Fibroblast of lung (primary cell): ENCODE measurements at regions not wholly inside any gene's neighbourhood (a gene's known extent, or its start where the extent isn't known, plus 50 kb on each side); places are given as distances from the start of the nearest gene placed in this dataset.
"Not testable (repeated sequence)": the region's sequence is repeated elsewhere in the genome, so short reads cannot be mapped to it uniquely, and the experiment has no call there.

Source experiments
- DNase-seq, 2 donors: peaks; one replicate each; pipeline versions ENCODE4 v3.0.0 to v3.0.0-alpha.2; 2010; ENCODE audit warnings: low read depth in 2 of 2
- H2AFZ ChIP-seq: 2 replicates; pipeline ENCODE4 v1.5.1; 2012; ENCODE audit warnings: low read length, control low read depth, inconsistent platforms
- H3K27ac ChIP-seq: 2 replicates; pipeline ENCODE4 v1.5.1; 2011; ENCODE audit warnings: low read length, control low read depth; ENCODE audit not compliant: insufficient read depth
- H3K27me3 ChIP-seq: 2 replicates; pipeline ENCODE4 v1.5.1; 2011; ENCODE audit warnings: mild to moderate bottlenecking, low read length; ENCODE audit not compliant: control insufficient read depth, insufficient read depth
- H3K36me3 ChIP-seq: 2 replicates; pipeline ENCODE4 v1.5.1; 2011; ENCODE audit warnings: low read length; ENCODE audit not compliant: control insufficient read depth, insufficient read depth
- H3K4me1 ChIP-seq: 2 replicates; pipeline ENCODE4 v1.5.1; 2011; ENCODE audit warnings: low read length; ENCODE audit not compliant: control insufficient read depth, insufficient read depth; ENCODE audit errors: extremely low read depth
- H3K4me2 ChIP-seq: 2 replicates; pipeline ENCODE4 v1.5.1; 2011; ENCODE audit warnings: low read length, control low read depth; ENCODE audit not compliant: insufficient read depth; ENCODE audit errors: extremely low read depth
- H3K4me3 ChIP-seq, 4 experiments: fragments of 200-600 bp in 1 of 4; sonication (generic) in 1 of 4; replicated peaks in 1 of 4; 2 replicates each; pipeline ENCODE4 v1.5.1; 2011 to 2016; ENCODE audit warnings: low read length in 4 of 4, low read depth in 3 of 4, mild to moderate bottlenecking in 3 of 4, control low read depth in 2 of 4, inconsistent platforms in 1 of 4, mixed read lengths in 1 of 4; ENCODE audit not compliant: insufficient read depth in 1 of 4; ENCODE audit errors: control extremely low read depth in 1 of 4
- H3K79me2 ChIP-seq: 2 replicates; pipeline ENCODE4 v1.5.1; 2012; ENCODE audit warnings: mild to moderate bottlenecking, low read length, inconsistent platforms; ENCODE audit not compliant: control insufficient read depth, insufficient read depth
- H3K9ac ChIP-seq: 2 replicates; pipeline ENCODE4 v1.5.1; 2011; ENCODE audit warnings: mild to moderate bottlenecking, low read length, control low read depth; ENCODE audit not compliant: insufficient read depth
- H3K9me3 ChIP-seq: 2 replicates; pipeline ENCODE4 v1.5.1; 2012; ENCODE audit warnings: low read depth, low read length; ENCODE audit not compliant: control insufficient read depth, insufficient read depth
- H4K20me1 ChIP-seq: 2 replicates; pipeline ENCODE4 v1.5.1; 2011; ENCODE audit warnings: low read length; ENCODE audit not compliant: control insufficient read depth, insufficient read depth; ENCODE audit errors: extremely low read depth
- EZH2 ChIP-seq: IDR thresholded peaks from 2 replicates; pipeline ENCODE4 v1.5.1; 2012; ENCODE audit warnings: low read length, control low read depth, mild to moderate bottlenecking; ENCODE audit errors: missing control alignments
- TF ChIP-seq, protein P1 (sequence below), 2 donors: IDR thresholded peaks in 1 of 2; conservative IDR thresholded peaks in 1 of 2; 1 replicate in 1 of 2; 2 replicates in 1 of 2; pipeline ENCODE4 v1.5.1; 2011 to 2012; ENCODE audit warnings: low read length in 2 of 2, control low read depth in 1 of 2, inconsistent platforms in 1 of 2, low read depth in 1 of 2, mild to moderate bottlenecking in 1 of 2

DNA sequence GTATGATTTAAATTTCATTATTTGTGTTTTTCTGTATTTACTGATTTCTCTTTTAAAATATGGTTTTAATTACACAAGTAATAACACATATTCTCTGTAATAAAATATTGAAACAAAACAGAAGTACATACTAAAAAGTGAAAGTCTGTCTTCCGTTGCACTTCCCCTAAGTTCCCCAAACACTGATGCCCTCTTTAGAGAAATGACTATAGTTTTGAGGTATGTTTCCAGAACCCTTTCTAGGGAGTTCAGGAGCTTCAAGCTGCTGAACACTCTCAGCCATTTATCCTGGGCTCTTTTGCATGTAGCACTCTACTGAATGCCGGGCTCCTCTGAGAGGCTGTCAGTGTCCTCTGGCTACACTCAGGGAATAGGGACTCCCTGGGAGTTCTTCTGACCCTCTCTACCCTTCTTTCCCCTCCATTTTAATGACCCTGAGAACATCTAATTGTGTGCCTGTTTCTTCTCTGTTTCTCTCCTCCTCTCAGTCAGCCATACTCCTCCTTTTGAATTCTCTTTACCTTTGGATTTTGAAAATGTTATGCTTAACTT lies 60.4 kb upstream of the KCNAB1 start:
- Histone ChIP-seq H2AFZ (no peak overlapping the region), H3K4me1 (no peaks in the 10 kb centered on the region), H3K4me2 (no peak overlapping the region), H3K27me3 (no peaks in the 10 kb centered on the region), H3K9ac (no peak overlapping the region), H3K4me3 (no peak overlapping the region), H4K20me1 (no peaks in the 10 kb centered on the region), H3K27ac (no peak overlapping the region), H3K79me2 (no peaks in the 10 kb centered on the region), H3K36me3 (no peaks in the 10 kb centered on the region), H3K9me3 (no peaks in the 10 kb centered on the region)
- TF ChIP-seq EZH2 = no peak
- TF ChIP-seq, protein P1, sequence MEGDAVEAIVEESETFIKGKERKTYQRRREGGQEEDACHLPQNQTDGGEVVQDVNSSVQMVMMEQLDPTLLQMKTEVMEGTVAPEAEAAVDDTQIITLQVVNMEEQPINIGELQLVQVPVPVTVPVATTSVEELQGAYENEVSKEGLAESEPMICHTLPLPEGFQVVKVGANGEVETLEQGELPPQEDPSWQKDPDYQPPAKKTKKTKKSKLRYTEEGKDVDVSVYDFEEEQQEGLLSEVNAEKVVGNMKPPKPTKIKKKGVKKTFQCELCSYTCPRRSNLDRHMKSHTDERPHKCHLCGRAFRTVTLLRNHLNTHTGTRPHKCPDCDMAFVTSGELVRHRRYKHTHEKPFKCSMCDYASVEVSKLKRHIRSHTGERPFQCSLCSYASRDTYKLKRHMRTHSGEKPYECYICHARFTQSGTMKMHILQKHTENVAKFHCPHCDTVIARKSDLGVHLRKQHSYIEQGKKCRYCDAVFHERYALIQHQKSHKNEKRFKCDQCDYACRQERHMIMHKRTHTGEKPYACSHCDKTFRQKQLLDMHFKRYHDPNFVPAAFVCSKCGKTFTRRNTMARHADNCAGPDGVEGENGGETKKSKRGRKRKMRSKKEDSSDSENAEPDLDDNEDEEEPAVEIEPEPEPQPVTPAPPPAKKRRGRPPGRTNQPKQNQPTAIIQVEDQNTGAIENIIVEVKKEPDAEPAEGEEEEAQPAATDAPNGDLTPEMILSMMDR (conservative IDR thresholded peaks at IDR 0.05 in 1 of 2, IDR thresholded peaks at IDR 0.05 in 1 of 2; ENCODE audit: low read depth in 1 of 2, low read length in 2 of 2) = no peak
- DNase-seq = no peak

DNA sequence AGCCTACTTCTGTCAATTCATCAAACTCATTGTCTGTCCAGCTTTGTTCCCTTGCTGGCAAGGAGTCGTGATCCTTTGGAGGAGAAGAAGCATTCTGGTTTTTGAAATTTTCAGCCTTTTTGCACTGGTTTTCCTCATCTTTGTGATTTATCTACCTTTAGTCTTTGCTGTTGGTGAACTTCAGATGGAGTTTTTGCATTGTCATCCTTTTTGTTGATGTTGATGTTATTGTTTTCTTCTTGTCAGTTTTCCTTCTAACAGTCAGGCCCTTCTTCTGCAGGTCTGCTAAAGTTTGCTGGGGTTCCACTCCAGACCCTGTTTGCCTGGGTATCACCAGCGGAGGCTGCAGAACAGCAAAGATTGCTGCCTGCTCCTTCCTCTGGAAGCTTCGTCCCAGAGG lies 52.2 kb upstream of the KCNAB1 start:
- not testable (repeated sequence) for H3K4me1 ChIP-seq, DNase-seq, H3K27me3 ChIP-seq, H2AFZ ChIP-seq, H3K27ac ChIP-seq, H3K36me3 ChIP-seq, H3K9ac ChIP-seq, H3K4me3 ChIP-seq, H3K4me2 ChIP-seq, H3K79me2 ChIP-seq, H4K20me1 ChIP-seq, H3K9me3 ChIP-seq

DNA sequence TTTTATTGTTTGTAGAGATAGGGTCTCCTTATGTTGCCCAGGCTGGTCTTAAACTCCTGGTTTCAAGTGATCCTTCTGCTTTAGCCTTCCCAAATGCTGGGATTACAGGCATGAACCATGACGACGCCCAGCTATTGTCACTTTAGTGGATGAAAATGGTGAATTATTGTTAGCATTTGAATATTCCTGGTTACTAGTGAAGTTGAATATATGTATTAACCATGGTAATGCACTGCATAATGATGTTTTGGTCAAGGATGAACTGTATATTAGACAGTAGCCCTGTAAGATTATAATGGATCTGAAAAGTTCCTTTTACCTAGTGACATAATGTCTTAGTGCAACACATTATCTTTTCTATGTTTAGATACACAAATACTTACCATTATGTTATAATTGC lies 50.4 kb upstream of the KCNAB1 start:
- Histone ChIP-seq H3K27ac (no peak overlapping the region), H3K4me3 (no peak overlapping the region), H3K27me3 (no peaks in the 10 kb centered on the region), H4K20me1 (no peaks in the 10 kb centered on the region), H3K4me2 (no peak overlapping the region), H3K9ac (no peak overlapping the region), H3K4me1 (no peaks in the 10 kb centered on the region), H3K36me3 (no peaks in the 10 kb centered on the region), H2AFZ (no peak overlapping the region), H3K9me3 (no peaks in the 10 kb centered on the region), H3K79me2 (no peaks in the 10 kb centered on the region)
- TF ChIP-seq, protein P1 (conservative IDR thresholded peaks at IDR 0.05 in 1 of 2, IDR thresholded peaks at IDR 0.05 in 1 of 2; ENCODE audit: low read depth in 1 of 2, low read length in 2 of 2) = no peak
- TF ChIP-seq EZH2 = no peak
- DNase-seq = no peak
